ENCODE measurements at regions not wholly inside any gene's neighbourhood (a gene's known extent, or its start where the extent isn't known, plus 50 kb on each side); places are given as distances from the start of the nearest gene placed in this dataset.
"Not testable (repeated sequence)": the region's sequence is repeated elsewhere in the genome, so short reads cannot be mapped to it uniquely, and the experiment has no call there.

DNA sequence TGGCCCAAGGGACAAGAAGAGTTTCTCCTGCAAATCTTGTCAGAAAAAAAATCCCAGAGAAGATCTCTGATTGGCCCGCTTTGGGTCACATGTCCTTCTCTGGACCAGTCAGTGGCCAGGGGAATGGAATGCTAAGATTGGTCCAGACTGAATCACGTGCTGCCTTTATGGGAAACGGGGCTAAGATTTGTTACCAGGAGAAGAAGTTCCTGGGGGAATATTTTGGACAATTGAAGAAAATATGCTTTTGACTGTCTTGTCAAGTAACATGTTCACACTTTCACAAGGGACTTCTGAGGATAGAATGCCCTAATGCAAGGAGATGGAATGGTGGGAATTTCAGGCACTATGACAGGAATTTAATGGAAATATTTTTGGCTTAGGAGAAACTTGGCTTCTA is 74.1 kb upstream of the SH3PXD2B start:
- DNase-seq (ENCODE audit: low spot score), result no peak

GRCh38 chr5:172527559-172527958 is 73.2 kb upstream of the SH3PXD2B start:
- DNase-seq (ENCODE audit: low spot score), result no peak

GRCh38 chr5:172525996-172526360 is 71.7 kb upstream of the SH3PXD2B start:
- no peak for DNase-seq (ENCODE audit: low spot score)

DNA sequence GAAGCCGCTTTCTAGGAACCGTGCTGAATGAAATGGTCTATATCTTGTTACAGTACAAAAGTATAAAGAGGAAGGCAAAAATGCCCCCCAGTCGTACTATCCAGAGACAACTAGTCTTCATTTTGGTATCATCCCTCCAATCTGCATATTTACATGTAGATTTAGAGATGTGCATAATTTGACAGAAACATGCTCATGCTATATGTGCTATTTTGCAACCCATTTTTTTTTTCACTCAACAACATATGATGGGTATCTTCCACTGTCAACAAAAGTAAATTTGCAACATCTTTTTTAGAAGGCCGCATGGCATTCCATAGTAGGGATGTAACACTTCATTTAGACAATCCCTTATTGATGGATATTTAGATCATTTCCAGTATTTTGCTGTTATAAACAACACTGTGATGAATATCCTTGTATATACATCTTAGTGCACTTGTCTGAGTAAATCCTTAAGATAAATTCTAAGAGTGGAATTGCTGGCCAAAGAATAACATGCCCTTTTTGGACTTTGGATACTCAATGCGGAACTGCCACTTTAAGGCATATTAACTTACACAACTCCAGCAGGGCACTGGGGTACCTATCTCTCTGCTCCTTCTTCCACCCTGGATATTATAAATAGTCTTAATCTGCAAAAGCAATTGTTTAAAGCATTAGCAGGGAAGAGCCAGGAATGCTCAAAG is 71.1 kb upstream of the SH3PXD2B start:
- DNase-seq (ENCODE audit: low spot score), result no peak

DNA sequence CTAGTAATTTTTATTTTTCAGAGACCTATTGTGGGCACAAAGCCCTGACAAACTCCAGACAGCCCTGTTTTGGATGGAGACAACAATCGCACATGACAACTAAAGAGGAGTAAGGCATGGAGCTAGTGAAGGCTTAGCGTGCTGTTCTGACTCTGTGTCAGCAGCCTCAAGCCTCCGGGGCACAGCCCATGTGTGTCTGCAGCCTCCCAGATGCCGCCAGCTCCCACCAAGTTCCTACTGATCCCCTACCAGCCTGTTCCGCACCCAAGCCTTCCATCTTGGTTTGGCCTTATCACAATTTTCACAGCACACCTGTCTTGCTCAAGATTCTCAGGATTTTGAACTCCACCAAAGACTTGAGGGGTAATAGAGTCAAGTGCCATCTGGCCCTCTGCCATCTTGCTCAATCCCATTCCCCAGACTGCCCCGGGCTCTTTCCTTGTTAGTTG is 70.3 kb upstream of the SH3PXD2B start:
- no peak for DNase-seq (ENCODE audit: low spot score)

DNA sequence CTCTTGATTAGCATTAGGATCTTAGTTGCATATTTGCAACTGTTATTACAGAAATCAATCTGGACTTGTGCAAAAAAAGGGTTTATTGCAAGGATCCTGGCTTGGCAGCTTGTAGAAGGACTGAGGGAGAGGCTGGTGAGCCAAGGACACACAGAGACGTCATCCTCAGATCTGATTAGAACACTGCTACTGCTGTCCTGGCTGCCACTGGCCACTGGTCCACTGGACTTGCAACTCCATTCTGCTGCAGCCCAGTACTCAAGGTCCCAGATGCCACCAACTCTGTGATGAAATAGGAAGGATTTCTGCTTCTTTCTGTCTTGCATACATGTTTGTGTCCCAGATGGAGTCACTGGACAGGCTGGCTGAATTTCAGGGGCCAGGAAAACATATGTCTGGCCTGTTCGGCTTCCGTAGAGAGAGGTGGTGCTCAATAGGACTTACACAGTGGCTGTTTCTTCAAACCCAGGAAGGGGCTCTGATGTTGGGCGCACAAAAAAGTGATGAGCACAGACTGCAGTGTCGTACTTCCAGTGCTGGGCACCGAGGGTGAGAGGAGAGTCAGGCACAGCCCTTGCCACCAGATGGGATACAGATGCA is 68.9 kb upstream of the SH3PXD2B start:
- DNase-seq (ENCODE audit: low spot score), result no peak

DNA sequence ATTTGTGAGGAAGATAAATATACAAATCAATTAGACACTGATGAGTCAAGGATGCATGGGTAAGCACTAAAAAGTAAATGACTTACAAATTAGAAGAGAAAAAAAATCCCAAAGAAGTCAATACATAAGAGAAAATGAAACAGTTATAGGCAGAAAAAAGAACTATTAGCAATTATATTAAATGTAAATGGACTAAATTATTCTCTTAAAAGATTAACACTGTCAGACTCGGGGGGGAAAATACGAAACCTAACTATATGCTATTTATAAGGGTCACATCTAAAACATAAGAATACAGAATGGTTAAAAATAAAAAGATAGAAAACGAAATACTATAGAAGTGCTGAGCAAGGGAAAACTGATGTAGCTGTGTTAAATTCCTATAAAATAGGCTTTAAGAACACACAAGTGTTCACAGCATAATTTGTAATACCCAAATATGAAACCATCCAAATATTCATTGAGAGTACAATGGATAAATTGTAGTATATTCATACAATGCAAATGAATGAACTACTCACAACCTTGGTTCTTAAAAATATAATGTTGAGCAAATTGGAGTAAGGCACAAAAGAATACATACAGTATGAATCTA is 67.1 kb upstream of the SH3PXD2B start:
- DNase-seq (ENCODE audit: low spot score), result no peak

GRCh38 chr5:172511952-172512351 is 57.6 kb upstream of the SH3PXD2B start:
- DNase-seq (ENCODE audit: low spot score), result no peak

GRCh38 chr5:172509405-172509781 is 55.1 kb upstream of the SH3PXD2B start:
- peak; percentile 39 for DNase-seq (ENCODE audit: low spot score)

- no peak for DNase-seq (ENCODE audit: low spot score)
Observed at GRCh38 chr5:172508471-172509404, 54.4 kb upstream of the SH3PXD2B start.

DNA sequence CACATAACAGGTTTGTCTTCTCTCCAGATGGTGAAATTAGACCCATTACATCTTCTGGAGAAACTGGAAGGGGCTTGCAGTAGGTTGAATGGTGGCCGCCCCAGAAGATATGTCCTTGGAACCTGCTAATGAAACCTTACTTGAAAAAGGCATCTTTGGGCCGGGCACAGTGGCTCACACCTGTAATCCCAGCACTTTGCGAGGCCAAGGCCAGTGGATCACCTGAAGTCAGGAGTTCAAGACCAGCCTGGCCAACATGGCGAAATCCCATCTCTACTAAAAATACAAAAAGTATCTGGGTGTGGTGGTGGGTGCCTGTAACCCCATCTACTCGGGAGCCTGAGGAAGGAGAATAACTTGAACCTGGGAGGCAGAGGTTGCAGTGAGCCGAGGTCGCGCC is 53.2 kb upstream of the SH3PXD2B start:
- DNase-seq (ENCODE audit: low spot score), result not testable (repeated sequence)

GRCh38 chr5:172506921-172507320 is 52.6 kb upstream of the SH3PXD2B start:
- no peak for DNase-seq (ENCODE audit: low spot score)

DNA sequence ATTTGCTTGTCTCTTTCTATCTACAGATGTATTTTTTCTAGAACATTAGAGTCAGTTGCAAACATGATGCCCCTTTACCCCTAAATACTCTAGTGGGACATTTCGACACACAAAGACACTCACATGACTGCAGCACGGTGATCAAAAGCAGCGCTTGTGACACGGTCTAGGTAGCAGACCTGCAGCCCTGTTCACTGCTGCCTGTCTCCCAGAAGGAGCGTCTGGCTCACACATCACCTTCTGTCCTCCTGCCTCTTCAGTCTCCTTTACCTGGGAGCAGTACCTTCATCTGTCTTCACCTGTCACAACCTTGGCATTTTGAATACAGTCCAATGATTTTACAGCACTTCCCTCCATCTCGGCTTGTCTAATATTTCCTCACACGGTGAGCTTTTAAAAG is 51.9 kb upstream of the SH3PXD2B start:
- DNase-seq (ENCODE audit: low spot score), result no peak

DNA sequence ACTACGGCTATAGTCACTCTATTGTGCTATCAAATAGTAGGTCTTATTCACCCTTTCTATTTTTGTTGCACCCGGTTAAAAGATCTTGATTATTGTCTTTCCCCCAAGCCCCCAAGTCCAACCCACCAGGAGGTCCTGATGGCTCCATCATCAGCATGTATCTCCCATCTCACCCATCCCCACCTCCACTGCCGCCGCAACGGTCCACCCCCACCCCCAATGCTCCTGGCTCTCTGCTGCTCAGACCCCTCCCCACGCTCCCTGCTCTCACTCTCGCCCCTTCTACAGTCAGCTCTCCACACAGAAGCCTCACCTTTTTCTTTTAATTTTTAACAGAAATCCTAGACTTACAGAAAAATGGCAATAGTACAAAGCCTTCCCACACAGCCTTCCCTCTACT is 51.5 kb upstream of the SH3PXD2B start:
- no peak for DNase-seq (ENCODE audit: low spot score)

DNA sequence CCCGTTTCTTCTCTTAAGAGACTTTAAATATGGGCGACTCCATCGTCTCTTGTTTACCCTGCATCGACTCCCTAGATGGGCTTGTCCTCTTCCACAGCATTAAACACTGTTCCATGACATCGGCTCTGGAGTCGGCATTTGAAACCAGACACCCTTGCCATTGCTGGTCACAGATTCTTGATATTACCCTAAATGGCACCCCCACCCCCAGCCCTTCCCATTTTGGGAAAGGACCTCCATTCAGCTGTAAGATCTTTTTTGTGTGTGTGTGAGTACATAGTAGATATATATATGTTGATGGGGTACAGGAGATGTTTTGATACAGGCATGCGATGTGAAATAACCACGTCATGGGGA is 51.1 kb upstream of the SH3PXD2B start:
- no peak for DNase-seq (ENCODE audit: low spot score)

DNA sequence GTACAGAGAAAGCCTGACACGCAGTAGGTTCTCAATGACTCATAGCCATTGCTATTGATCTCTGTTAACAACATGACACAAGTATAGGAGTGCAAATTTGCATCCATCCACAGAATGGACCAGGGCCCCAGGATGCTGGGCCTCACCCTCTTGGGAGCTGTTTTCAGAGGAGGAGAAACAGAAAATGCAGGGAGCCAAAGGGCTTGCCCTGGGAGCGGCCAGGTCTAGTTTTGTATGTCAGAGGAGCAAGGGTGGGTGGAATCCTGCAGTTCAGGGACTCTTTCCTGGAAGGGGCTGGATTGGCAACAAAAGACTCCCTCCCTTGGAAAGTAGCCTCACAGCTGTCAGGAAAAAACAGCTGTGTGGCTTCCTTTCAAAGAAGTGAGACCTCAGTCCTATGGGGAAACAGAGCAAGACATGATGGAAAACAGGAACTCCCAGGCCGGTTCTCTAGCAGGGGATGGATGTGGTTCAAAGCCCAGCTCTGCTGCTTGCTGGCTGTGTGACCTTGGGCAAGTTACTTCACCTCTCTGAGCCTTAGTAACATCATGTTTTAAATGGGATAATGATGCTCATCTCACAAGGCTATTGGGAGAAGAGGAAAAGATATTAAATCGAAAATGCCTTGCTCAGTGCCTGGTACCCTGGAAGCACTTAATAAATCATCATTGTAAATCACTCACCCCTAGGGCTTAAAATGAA is 50.5 kb upstream of the SH3PXD2B start:
- DNase-seq (ENCODE audit: low spot score), result no peak

GRCh38 chr5:172503925-172504700 is 49.8 kb upstream of the SH3PXD2B start:
- DNase-seq (ENCODE audit: low spot score), result no peak

Measured in kidney tubule cell (primary cell).